ENCODE measurements at regions not wholly inside any gene's neighbourhood (a gene's known extent, or its start where the extent isn't known, plus 50 kb on each side); places are given as distances from the start of the nearest gene placed in this dataset.

DNA sequence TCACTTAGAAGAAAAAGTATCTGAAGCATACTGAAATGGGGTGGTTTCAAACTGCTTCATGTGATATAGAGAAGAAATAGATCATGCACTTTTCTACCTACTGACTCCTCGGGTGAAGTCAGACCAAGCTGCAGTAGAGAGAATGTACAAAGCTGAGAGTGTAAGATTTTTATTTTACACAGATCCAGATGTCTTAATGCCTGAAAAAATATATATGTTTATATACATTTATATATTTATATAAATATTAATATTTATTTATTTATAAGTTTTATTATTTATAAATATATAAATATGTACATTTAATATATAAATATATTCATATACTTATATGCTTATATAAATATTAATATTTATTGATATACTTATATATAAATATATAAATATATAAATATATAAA lies 171.9 kb upstream of the SPOCK3 start:
- Histone ChIP-seq H3K27me3 (ENCODE audit: control insufficient read depth in 5 of 5, insufficient read depth in 4 of 5, low read length in 5 of 5) (no peaks in the 10 kb centered on the region), H3K4me1 (ENCODE audit: control insufficient read depth in 5 of 5, insufficient read depth in 5 of 5, low read length in 5 of 5) (no peaks in the 10 kb centered on the region), H3K36me3 (ENCODE audit: control insufficient read depth in 5 of 5, insufficient read depth in 5 of 5, low read length in 5 of 5) (no peaks in the 10 kb centered on the region), H3K27ac (ENCODE audit: low read depth, low read length) (no peak overlapping the region), H3K9ac (ENCODE audit: low read length in 5 of 5) (no peak overlapping the region), H3K9me3 (ENCODE audit: control insufficient read depth in 5 of 5, low read length in 5 of 5) (no peaks in the 10 kb centered on the region), H3K4me3 (ENCODE audit: low read depth in 1 of 5, low read length in 5 of 5) (no peak overlapping the region)

DNA sequence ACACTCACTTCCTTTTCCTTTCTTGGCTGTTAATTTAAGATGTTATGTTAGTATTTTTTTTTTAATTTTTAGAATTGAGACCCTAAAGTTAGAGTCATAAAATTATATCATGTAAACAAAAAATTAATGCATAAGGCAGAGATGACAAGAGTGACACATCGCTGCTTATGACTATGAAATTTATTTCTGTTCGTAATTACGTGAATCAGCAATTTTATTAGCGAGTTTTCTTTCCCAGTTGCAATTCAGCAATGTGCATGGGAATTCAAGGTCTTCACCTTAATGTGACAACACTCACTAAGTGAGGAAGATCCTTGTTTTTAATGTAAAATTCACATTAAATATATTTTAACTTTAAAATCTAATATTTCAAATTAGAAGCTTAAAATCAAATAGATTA lies 181.2 kb upstream of the SPOCK3 start:
- Histone ChIP-seq H3K9me3 (ENCODE audit: control insufficient read depth in 5 of 5, low read length in 5 of 5) (no peaks in the 10 kb centered on the region), H3K36me3 (ENCODE audit: control insufficient read depth in 5 of 5, insufficient read depth in 5 of 5, low read length in 5 of 5) (no peaks in the 10 kb centered on the region), H3K9ac (ENCODE audit: low read length in 5 of 5) (no peak overlapping the region), H3K4me1 (ENCODE audit: control insufficient read depth in 5 of 5, insufficient read depth in 5 of 5, low read length in 5 of 5) (no peaks in the 10 kb centered on the region), H3K4me3 (ENCODE audit: low read depth in 1 of 5, low read length in 5 of 5) (no peak overlapping the region), H3K27me3 (ENCODE audit: control insufficient read depth in 5 of 5, insufficient read depth in 4 of 5, low read length in 5 of 5) (no peaks in the 10 kb centered on the region), H3K27ac (ENCODE audit: low read depth, low read length) (no peak overlapping the region)

DNA sequence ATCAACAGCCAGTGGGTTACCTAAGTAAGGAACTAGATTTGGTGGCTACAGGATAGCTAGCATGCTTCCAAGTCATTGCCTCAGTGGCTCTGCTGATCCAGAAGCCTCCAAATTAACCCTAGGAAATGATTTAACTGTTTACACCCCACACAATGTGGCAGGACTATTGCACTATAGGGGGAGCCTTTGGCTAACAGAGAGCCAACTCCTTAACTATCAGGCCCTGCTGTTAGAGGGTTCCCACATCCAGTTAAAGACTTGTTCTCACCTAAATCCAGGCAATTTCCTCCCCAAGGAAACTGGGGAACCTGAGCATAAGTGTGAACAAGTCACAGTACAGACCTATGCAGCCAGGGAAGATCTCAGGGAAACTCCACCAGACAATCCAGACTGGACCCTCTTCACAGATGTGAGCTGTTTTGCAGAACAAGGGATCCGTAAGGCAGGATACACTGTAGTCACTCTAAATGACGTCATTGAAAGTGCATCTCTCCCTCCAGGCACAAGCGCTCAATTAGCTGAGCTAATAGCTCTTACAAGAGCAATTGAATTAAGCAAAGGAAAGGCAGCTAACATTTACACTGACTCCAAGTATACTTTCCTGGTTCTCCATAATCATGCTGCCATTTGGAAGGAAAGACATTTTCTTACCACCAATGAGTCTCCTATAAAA lies 185.3 kb upstream of the SPOCK3 start:
- H3K36me3 ChIP-seq (ENCODE audit: control insufficient read depth in 5 of 5, insufficient read depth in 5 of 5, low read length in 5 of 5), result no peaks in the 10 kb centered on the region
- H3K27ac ChIP-seq (ENCODE audit: low read depth, low read length), result no peak overlapping the region
- no peak overlapping the region for H3K9ac ChIP-seq (ENCODE audit: low read length in 5 of 5)
- no peaks in the 10 kb centered on the region for H3K9me3 ChIP-seq (ENCODE audit: control insufficient read depth in 5 of 5, low read length in 5 of 5)
- no peaks in the 10 kb centered on the region for H3K27me3 ChIP-seq (ENCODE audit: control insufficient read depth in 5 of 5, insufficient read depth in 4 of 5, low read length in 5 of 5)
- H3K4me3 ChIP-seq (ENCODE audit: low read depth in 1 of 5, low read length in 5 of 5), result no peak overlapping the region
- no peaks in the 10 kb centered on the region for H3K4me1 ChIP-seq (ENCODE audit: control insufficient read depth in 5 of 5, insufficient read depth in 5 of 5, low read length in 5 of 5)

DNA sequence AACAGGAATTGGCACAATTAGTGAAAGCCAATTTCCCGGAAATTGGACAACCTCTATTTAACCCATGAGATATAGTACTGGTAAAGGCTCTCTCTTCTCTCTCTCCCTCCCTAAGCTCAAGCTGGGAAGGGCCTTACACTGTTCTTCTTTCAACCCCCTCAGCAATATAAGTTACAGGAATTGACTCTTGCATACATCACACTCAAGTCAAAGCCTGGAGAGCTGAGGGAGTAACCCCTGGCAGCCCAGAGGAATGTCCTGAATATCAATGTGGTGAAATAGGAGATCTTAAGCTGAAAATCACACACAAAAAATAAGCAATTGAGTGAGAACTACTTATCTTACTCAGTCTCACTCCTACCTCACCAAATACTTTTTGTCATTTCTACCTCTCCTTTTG lies 186.9 kb upstream of the SPOCK3 start:
- Histone ChIP-seq H3K9me3 (ENCODE audit: control insufficient read depth in 5 of 5, low read length in 5 of 5) (peaks cover 0 to 6% (median 0%) of the 10 kb centered on the region in 5 donors), H3K27me3 (ENCODE audit: control insufficient read depth in 5 of 5, insufficient read depth in 4 of 5, low read length in 5 of 5) (peaks cover 0 to 2% (median 0%) of the 10 kb centered on the region in 5 donors), H3K9ac (ENCODE audit: low read length in 5 of 5) (no peak overlapping the region), H3K36me3 (ENCODE audit: control insufficient read depth in 5 of 5, insufficient read depth in 5 of 5, low read length in 5 of 5) (no peaks in the 10 kb centered on the region), H3K4me3 (ENCODE audit: low read depth in 1 of 5, low read length in 5 of 5) (no peak overlapping the region), H3K27ac (ENCODE audit: low read depth, low read length) (no peak overlapping the region), H3K4me1 (ENCODE audit: control insufficient read depth in 5 of 5, insufficient read depth in 5 of 5, low read length in 5 of 5) (no peaks in the 10 kb centered on the region)

DNA sequence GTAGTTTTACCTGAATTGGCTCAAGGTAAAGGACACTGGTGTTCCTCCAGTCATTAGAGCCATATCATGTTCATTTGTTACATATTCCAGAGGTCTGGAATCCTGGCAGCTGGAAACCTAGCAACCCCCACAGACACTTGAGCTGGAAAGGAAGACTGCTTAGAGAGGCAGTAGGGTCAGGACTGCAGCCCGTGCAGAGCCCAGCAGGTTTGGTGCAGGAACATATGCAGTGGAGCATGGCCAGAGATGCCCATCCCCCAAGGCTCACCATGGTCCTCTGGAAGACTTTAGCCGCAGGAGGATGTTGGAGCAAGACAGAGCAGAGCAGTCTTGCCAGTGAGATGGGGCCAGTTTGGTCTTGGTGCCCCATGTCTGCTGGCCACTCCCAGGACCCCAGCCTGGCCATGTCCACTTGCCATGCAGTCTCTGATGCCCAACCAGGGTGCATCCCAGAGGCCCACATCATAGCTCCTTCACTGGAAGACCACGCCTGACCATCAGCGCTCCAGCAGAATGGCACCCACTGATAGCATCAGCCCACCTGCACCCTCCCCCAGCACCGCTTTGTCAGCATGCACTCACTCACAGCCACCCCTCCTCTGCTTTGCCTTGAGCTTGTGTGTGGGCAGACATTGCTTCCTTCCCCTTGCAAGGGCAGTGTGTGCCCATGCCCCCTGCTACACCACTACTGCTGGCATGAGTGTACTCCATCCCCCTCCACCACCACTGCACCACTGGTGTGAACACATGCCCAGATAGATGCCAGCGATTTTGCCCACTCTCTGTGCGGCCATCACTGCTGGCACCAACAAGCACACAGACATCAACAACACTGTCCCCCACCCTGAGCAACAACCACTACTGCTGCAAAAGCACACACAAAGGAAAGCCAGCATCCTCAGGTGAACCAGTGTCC lies 190.3 kb upstream of the SPOCK3 start:
- no peak overlapping the region for H3K27ac ChIP-seq (ENCODE audit: low read depth, low read length)
- H3K27me3 ChIP-seq (ENCODE audit: control insufficient read depth in 5 of 5, insufficient read depth in 4 of 5, low read length in 5 of 5), result peaks cover 0 to 2% (median 0%) of the 10 kb centered on the region in 5 donors
- H3K4me1 ChIP-seq (ENCODE audit: control insufficient read depth in 5 of 5, insufficient read depth in 5 of 5, low read length in 5 of 5), result no peaks in the 10 kb centered on the region
- H3K9me3 ChIP-seq (ENCODE audit: control insufficient read depth in 5 of 5, low read length in 5 of 5), result peaks cover 0 to 6% (median 0%) of the 10 kb centered on the region in 5 donors
- H3K4me3 ChIP-seq (ENCODE audit: low read depth in 1 of 5, low read length in 5 of 5), result no peak overlapping the region
- H3K9ac ChIP-seq (ENCODE audit: low read length in 5 of 5), result no peak overlapping the region
- H3K36me3 ChIP-seq (ENCODE audit: control insufficient read depth in 5 of 5, insufficient read depth in 5 of 5, low read length in 5 of 5), result no peaks in the 10 kb centered on the region

DNA sequence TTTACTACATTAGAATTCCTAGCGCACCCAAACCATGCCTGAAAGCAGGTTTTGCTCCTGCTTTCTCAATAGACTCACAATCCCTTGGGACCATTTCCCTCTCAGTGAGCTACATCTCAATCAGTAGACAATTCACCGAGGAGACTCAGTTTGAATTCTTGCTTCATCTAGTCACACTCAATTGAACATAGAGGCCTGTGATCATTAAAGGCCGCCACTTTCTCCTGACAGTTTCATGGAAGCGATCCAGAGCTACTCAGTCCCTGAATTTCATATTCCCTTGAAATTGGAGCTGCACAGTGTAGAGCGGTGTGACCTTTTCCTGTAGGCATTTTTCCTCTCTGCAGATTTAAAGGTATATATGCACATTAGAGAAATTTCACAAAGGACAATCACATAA lies 193.9 kb upstream of the SPOCK3 start:
- Histone ChIP-seq H3K27ac (ENCODE audit: low read depth, low read length) (no peak overlapping the region), H3K9ac (ENCODE audit: low read length in 5 of 5) (no peak overlapping the region), H3K36me3 (ENCODE audit: control insufficient read depth in 5 of 5, insufficient read depth in 5 of 5, low read length in 5 of 5) (no peaks in the 10 kb centered on the region), H3K9me3 (ENCODE audit: control insufficient read depth in 5 of 5, low read length in 5 of 5) (peaks cover 0 to 13% (median 7%) of the 10 kb centered on the region in 5 donors), H3K4me1 (ENCODE audit: control insufficient read depth in 5 of 5, insufficient read depth in 5 of 5, low read length in 5 of 5) (no peaks in the 10 kb centered on the region), H3K4me3 (ENCODE audit: low read depth in 1 of 5, low read length in 5 of 5) (no peak overlapping the region), H3K27me3 (ENCODE audit: control insufficient read depth in 5 of 5, insufficient read depth in 4 of 5, low read length in 5 of 5) (peaks cover 0 to 2% (median 0%) of the 10 kb centered on the region in 5 donors)

DNA sequence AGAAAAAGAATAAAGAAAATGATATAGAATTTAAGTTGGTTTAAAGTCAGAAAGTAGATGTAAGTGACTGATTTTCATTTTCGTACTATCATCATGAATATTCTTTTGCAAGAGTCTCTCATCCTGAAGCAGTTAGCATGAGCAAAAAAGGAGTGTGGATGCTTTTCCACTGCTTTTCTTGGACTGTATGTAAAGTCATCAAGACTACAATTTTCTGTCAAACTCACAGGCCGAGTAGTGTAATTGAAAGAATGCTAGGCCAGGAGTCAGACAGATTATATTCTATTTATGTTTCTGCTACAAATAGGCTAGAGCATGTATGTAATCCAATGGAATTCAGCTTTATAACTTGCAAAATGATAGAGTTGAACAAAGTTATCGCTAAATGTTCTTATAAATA lies 197.1 kb upstream of the SPOCK3 start:
- Histone ChIP-seq H3K36me3 (ENCODE audit: control insufficient read depth in 5 of 5, insufficient read depth in 5 of 5, low read length in 5 of 5) (no peaks in the 10 kb centered on the region), H3K4me3 (ENCODE audit: low read depth in 1 of 5, low read length in 5 of 5) (no peak overlapping the region), H3K27ac (ENCODE audit: low read depth, low read length) (no peak overlapping the region), H3K27me3 (ENCODE audit: control insufficient read depth in 5 of 5, insufficient read depth in 4 of 5, low read length in 5 of 5) (no peaks in the 10 kb centered on the region), H3K9ac (ENCODE audit: low read length in 5 of 5) (no peak overlapping the region), H3K9me3 (ENCODE audit: control insufficient read depth in 5 of 5, low read length in 5 of 5) (peaks cover 0 to 8% (median 7%) of the 10 kb centered on the region in 5 donors), H3K4me1 (ENCODE audit: control insufficient read depth in 5 of 5, insufficient read depth in 5 of 5, low read length in 5 of 5) (no peaks in the 10 kb centered on the region)

DNA sequence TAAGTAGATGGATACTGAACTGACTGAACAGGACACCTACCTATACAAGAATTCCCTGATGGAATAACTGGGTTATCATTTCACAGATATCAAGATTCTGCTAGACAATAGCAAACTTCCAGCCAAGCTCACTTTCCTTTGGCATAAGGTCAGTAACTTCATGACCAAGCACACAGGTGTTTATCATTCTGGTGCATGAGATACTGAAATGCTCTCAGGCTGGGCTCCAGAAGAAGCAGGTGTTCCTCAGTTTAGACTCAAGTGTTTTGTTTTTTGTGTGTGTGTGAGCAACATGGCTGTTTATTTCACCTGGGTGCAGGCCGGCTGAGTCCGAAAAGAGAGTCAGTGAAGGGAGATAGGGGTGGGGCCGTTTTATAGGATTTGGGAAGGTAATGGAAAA lies 201.5 kb upstream of the SPOCK3 start:
- Histone ChIP-seq H3K27ac (ENCODE audit: low read depth, low read length) (no peak overlapping the region), H3K4me3 (ENCODE audit: low read depth in 1 of 5, low read length in 5 of 5) (no peak overlapping the region), H3K9me3 (ENCODE audit: control insufficient read depth in 5 of 5, low read length in 5 of 5) (peaks cover 0 to 8% (median 7%) of the 10 kb centered on the region in 5 donors), H3K27me3 (ENCODE audit: control insufficient read depth in 5 of 5, insufficient read depth in 4 of 5, low read length in 5 of 5) (no peaks in the 10 kb centered on the region), H3K36me3 (ENCODE audit: control insufficient read depth in 5 of 5, insufficient read depth in 5 of 5, low read length in 5 of 5) (no peaks in the 10 kb centered on the region), H3K9ac (ENCODE audit: low read length in 5 of 5) (no peak overlapping the region), H3K4me1 (ENCODE audit: control insufficient read depth in 5 of 5, insufficient read depth in 5 of 5, low read length in 5 of 5) (no peaks in the 10 kb centered on the region)

DNA sequence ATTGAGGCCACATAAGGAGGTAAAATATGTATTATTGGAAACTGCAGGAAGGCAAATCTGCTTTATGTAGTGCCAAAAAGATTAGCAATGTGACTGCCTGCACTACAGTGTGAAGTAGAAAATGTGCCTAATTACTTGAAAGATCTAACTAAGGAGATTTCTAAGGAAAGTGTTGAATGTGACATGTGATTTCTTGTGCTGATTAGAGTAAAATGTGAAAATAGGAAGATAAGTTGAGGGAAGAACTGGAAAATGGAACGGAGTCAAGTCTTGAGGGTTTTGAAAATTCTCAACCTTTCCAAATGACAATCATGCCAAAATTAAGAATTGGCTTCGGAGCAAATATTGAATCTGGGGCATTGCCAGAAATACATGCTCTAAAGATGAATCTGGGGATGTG lies 209.5 kb upstream of the SPOCK3 start:
- no peak overlapping the region for H3K27ac ChIP-seq (ENCODE audit: low read depth, low read length)
- H3K4me3 ChIP-seq (ENCODE audit: low read depth in 1 of 5, low read length in 5 of 5), result no peak overlapping the region
- no peaks in the 10 kb centered on the region for H3K36me3 ChIP-seq (ENCODE audit: control insufficient read depth in 5 of 5, insufficient read depth in 5 of 5, low read length in 5 of 5)
- peaks cover 0 to 7% (median 0%) of the 10 kb centered on the region in 5 donors for H3K9me3 ChIP-seq (ENCODE audit: control insufficient read depth in 5 of 5, low read length in 5 of 5)
- H3K9ac ChIP-seq (ENCODE audit: low read length in 5 of 5), result no peak overlapping the region
- no peaks in the 10 kb centered on the region for H3K4me1 ChIP-seq (ENCODE audit: control insufficient read depth in 5 of 5, insufficient read depth in 5 of 5, low read length in 5 of 5)
- H3K27me3 ChIP-seq (ENCODE audit: control insufficient read depth in 5 of 5, insufficient read depth in 4 of 5, low read length in 5 of 5), result no peaks in the 10 kb centered on the region

DNA sequence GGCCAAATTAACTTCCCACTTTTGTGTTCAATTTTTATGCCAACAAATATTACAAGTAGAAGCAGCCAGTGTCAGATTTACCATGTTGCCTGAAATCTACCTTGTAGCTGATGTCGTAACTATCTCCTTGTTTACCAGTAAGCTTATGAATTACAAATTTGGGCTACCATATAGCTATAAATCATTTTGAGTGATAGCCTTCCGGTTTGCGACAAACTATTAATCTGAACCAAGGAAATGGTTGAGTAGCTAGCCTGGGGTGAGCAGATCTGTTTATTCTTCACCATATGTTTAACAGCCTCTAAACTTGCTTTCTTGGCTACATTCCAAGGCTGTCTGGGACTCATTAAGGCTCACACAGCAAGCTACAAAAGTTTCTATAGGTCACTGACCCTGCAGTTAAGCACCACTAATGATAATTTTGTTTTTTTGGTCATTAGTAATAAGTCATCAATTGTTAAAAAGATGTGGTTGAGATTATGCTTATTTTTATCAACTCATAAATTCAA lies 218.7 kb upstream of the SPOCK3 start:
- no peaks in the 10 kb centered on the region for H3K27me3 ChIP-seq (ENCODE audit: control insufficient read depth in 5 of 5, insufficient read depth in 4 of 5, low read length in 5 of 5)
- no peaks in the 10 kb centered on the region for H3K4me1 ChIP-seq (ENCODE audit: control insufficient read depth in 5 of 5, insufficient read depth in 5 of 5, low read length in 5 of 5)
- no peak overlapping the region for H3K27ac ChIP-seq (ENCODE audit: low read depth, low read length)
- H3K9me3 ChIP-seq (ENCODE audit: control insufficient read depth in 5 of 5, low read length in 5 of 5), result no peaks in the 10 kb centered on the region
- no peaks in the 10 kb centered on the region for H3K36me3 ChIP-seq (ENCODE audit: control insufficient read depth in 5 of 5, insufficient read depth in 5 of 5, low read length in 5 of 5)
- no peak overlapping the region for H3K9ac ChIP-seq (ENCODE audit: low read length in 5 of 5)
- no peak overlapping the region for H3K4me3 ChIP-seq (ENCODE audit: low read depth in 1 of 5, low read length in 5 of 5)

Data from subcutaneous abdominal adipose tissue (tissue), 5 donors.